HepG2 (cell line): ENCODE measurements at regions not wholly inside any gene's neighbourhood (a gene's known extent, or its start where the extent isn't known, plus 50 kb on each side); places are given as distances from the start of the nearest gene placed in this dataset.

Experiments
- CBX1 ChIP-seq: IDR thresholded peaks from one replicate; pipeline ENCODE4 v1.6.1; 2016; ENCODE audit warnings: antibody characterized with exemption, low read depth
- FOXA1 ChIP-seq, 2 experiments: fragments of 450-650 bp in 1 of 2; sonication (generic) in 1 of 2; formaldehyde crosslinking in 1 of 2; IDR thresholded peaks; 2 replicates each; pipeline versions ENCODE4 v1.4.0 to v1.6.1; 2016 to 2020; ENCODE audit warnings: missing genetic modification reagents in 1 of 2
- FOXC1 ChIP-seq: sonication (generic); formaldehyde crosslinking; IDR thresholded peaks from 2 replicates; pipeline ENCODE4 v1.8.0; 2022; ENCODE audit warnings: mild to moderate bottlenecking, missing genetic modification reagents, borderline replicate concordance
- FOXJ3 ChIP-seq: sonication (generic); formaldehyde crosslinking; IDR thresholded peaks from 2 replicates; pipeline ENCODE4 v1.4.0; 2020; ENCODE audit warnings: missing genetic modification reagents, mild to moderate bottlenecking, borderline replicate concordance
- HMGXB3 ChIP-seq: sonication (generic); formaldehyde crosslinking; IDR thresholded peaks from 2 replicates; pipeline ENCODE4 v1.4.0; 2020; ENCODE audit warnings: missing genetic modification reagents, borderline replicate concordance
- PHF5A ChIP-seq: IDR thresholded peaks from one replicate; pipeline ENCODE4 v1.6.1; 2018; ENCODE audit warnings: low read depth, missing genetic modification reagents; ENCODE audit not compliant: unreplicated experiment
- RBM22 ChIP-seq: fragments of 200-400 bp; formaldehyde crosslinking; optimal IDR thresholded peaks from 2 replicates; pipeline ENCODE3; 2017; ENCODE audit warnings: mild to moderate bottlenecking, low read length, moderate library complexity
- RFX5 ChIP-seq: IDR thresholded peaks from 2 replicates; pipeline ENCODE4 v1.6.1; 2011; ENCODE audit warnings: low read depth, low read length, improper control_type of control experiment
- ZEB1 ChIP-seq: IDR thresholded peaks from 2 replicates; pipeline ENCODE4 v1.6.1; 2012; ENCODE audit warnings: mild to moderate bottlenecking, low read depth, inconsistent platforms; ENCODE audit not compliant: insufficient replicate concordance
- ZNF142 ChIP-seq: sonication (generic); formaldehyde crosslinking; IDR thresholded peaks from 2 replicates; pipeline ENCODE4 v1.4.0; 2020; ENCODE audit warnings: missing genetic modification reagents
- ZNF275 ChIP-seq: sonication (generic); formaldehyde crosslinking; IDR thresholded peaks from 2 replicates; pipeline ENCODE4 v1.8.0; 2022; ENCODE audit warnings: missing genetic modification reagents, mild to moderate bottlenecking, inconsistent platforms, borderline replicate concordance
- ZNF326 ChIP-seq: sonication (generic); formaldehyde crosslinking; IDR thresholded peaks from 2 replicates; pipeline ENCODE4 v1.4.0; 2020; ENCODE audit warnings: missing genetic modification reagents, borderline replicate concordance
- ZNF333 ChIP-seq: sonication (generic); formaldehyde crosslinking; IDR thresholded peaks from 2 replicates; pipeline ENCODE4 v1.4.0; 2020; ENCODE audit warnings: mild to moderate bottlenecking, missing genetic modification reagents, borderline replicate concordance
- ZNF562 ChIP-seq: sonication (generic); formaldehyde crosslinking; IDR thresholded peaks from 2 replicates; pipeline ENCODE4 v1.8.0; 2022; ENCODE audit warnings: missing genetic modification reagents, borderline replicate concordance
- ZNF615 ChIP-seq: sonication (generic); formaldehyde crosslinking; IDR thresholded peaks from 2 replicates; pipeline ENCODE4 v1.5.0; 2020; ENCODE audit warnings: mild to moderate bottlenecking, missing genetic modification reagents, borderline replicate concordance
- ZZZ3 ChIP-seq: sonication (generic); formaldehyde crosslinking; IDR thresholded peaks from 2 replicates; pipeline ENCODE4 v1.4.0; 2020; ENCODE audit warnings: missing genetic modification reagents, mild to moderate bottlenecking, borderline replicate concordance

GRCh38 chr2:43131051-43131889 lies 95.1 kb downstream of the ZFP36L2 start (continued):
- no peak; the same call in 1 of the 2 replicates for TF ChIP-seq HMGXB3 (CRISPR knock-in tag)
- no peak for TF ChIP-seq FOXA1 (IDR thresholded peaks at IDR 0.05)
- TF ChIP-seq FOXA1 (CRISPR knock-in tag; IDR thresholded peaks at IDR 0.05), result peak; percentile 29; the same call in 1 of the 2 replicates
- TF ChIP-seq ZZZ3 (CRISPR knock-in tag), result no peak
- no peak; the same call in 1 of the 2 replicates for TF ChIP-seq FOXC1 (CRISPR knock-in tag)
- TF ChIP-seq FOXJ3 (CRISPR knock-in tag), result 0 out of 2 replicates have a peak, but pooled peaks have one; percentile 3
- TF ChIP-seq ZEB1, result peak; percentile 79
- TF ChIP-seq ZNF326 (CRISPR knock-in tag), result no peak
- TF ChIP-seq ZNF615, result no peak
- no peak for TF ChIP-seq CBX1
- 0 out of 2 replicates have a peak, but pooled peaks have one; percentile 31 for TF ChIP-seq ZNF142
- peak; percentile 76; the same call in 1 of the 2 replicates for TF ChIP-seq ZNF333
- TF ChIP-seq ZNF275 (CRISPR knock-in tag), result peak; percentile 47; the same call in 1 of the 2 replicates
- TF ChIP-seq PHF5A (CRISPR knock-in tag), result peak; percentile 21
- TF ChIP-seq ZNF562 (CRISPR knock-in tag), result no peak
- no peak for TF ChIP-seq RFX5
- peak; percentile 37 for TF ChIP-seq RBM22
